Pulmonary artery endothelial cell (primary cell): ENCODE measurements at regions not wholly inside any gene's neighbourhood (a gene's known extent, or its start where the extent isn't known, plus 50 kb on each side); places are given as distances from the start of the nearest gene placed in this dataset.
"Not testable (repeated sequence)": the region's sequence is repeated elsewhere in the genome, so short reads cannot be mapped to it uniquely, and the experiment has no call there.

ENCODE experiments used
- DNase-seq: peaks from one replicate; pipeline ENCODE4 v3.0.0-alpha.2; 2011; ENCODE audit warnings: low read depth, low spot score

DNA sequence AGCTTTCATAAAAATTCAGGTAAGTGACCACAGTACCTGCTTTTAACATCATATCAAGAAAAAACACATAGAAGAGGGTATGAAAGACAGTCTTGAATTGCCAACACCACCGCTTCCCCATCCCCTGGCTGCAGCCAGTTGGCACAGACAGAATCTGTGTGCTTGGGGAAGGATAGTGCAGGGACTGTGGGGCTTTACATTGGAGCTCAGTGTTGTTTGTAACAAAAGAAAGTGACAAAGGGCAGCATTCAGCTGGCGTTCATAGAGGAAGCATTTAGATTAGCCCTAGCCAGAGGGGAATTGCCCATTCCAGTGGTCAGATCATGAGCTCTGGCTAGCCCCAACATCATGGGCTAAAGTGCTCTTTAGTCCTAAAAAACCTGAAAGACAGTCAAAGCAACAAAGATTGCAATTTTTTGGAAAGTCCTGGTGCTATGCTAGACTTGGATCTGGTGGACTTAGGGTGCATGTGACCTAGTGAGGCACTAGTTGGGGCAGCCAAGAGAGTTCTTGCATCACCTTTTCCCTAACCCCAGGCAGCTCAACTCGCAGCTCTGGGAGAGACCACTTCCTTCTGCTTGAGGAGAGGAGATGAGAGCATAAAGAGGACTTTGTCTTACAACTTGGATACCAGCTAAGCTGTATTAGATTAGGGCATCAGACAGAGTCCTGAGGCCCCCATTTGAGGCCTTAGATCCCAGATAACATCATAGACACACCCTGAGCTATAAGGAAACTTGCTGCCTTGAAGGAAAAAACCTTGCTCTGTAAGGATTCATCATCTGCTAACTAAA lies 1602.4 kb upstream of the ADGRL3 start:
- DNase-seq = no peak

- DNase-seq = no peak
Measured at GRCh38 chr4:59598330-59598618, 1601.9 kb upstream of the ADGRL3 start.

GRCh38 chr4:59608466-59608865 lies 1591.7 kb upstream of the ADGRL3 start:
- DNase-seq = no peak

DNA sequence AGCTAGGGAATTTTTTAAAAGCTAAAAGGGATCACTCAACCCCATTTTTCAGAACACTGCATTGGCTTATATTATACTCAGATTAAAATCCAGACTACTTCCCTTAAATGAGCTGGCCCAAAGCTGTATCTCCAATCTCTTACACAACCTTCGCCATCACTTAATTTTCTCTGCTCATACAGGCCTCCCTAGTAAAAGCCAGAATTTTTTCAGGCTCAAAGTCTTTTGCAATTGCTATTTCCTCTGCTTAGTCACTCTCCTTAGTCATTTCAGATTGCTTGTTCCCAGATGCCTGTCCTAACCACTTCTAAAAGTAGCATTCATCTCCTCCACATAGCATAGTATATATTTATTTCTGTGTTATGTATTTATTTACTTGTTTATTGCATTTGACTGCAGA lies 1587.9 kb upstream of the ADGRL3 start:
- DNase-seq = no peak

DNA sequence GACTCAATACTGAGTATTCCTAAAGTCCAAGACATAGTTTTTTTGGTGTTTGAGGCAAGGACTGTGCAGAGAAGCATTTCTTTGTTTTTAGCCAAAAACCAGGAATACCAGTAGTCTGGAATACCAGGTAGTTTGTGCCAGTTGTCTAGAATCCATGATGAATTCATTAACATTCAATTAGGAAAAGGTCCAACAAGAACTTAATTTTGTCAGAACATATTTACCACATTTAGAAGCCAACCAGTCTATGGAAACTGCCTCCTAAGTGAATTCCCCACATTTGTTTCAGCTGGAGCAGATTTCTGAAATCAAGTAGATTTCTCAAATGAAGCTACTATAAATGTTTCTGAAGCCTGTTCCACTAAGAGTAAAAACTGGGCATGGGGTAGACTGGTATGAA lies 1584.8 kb upstream of the ADGRL3 start:
- no peak for DNase-seq

DNA sequence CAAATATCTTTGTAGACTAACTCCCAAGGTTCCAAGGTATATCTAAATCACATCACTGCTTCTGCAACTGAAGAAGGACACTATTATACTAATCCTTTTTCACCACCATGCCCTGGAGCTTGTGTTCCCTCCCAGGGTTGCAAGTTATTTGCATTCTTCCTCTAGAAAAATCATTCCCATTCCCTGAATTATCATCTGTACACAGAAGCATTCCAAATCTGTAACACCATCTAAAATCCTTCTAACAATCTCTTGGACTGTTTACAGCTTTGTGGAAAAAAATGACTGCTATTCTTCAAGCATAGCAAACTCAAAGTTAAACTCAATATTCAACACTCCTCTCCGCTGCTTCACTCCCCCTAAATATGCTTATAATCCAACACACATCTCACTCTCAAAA lies 1570.8 kb upstream of the ADGRL3 start:
- DNase-seq = no peak

DNA sequence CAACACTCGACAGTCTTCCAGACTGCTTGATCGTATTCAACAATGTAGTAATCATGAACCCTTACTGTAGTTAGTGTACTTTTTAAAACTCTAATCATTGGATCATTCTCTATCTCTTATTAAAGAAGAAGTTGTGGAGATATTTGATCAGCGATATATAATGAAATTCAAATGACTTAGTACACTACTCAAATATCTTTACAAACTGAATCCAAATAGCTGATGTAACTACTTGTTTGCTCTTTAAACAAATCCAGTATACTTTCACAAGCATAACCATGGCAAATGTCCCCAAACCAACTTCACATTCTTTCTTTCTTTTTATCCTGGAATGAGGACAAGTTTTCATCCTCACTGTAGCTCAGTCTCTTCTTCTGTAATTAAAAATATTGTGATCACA lies 1569.9 kb upstream of the ADGRL3 start:
- no peak for DNase-seq

DNA sequence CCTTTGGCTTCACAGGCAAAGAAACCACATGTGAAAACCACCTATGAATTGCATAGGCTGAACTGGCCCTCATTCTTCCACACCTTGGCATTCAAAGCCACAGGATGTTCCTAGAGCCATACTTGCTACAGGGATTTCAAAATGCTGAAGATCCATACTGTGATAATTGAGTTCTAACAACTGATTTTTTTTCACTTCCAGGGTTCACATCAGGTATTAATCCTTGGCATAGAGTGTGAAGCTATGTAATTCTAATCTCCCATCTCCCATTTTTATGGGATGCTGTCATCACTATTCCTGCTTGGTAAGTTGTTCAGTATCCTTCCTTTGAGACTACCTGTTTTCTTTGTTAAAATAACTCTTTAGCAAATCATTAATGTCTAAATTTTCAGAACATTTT lies 1569.2 kb upstream of the ADGRL3 start:
- DNase-seq = no peak

DNA sequence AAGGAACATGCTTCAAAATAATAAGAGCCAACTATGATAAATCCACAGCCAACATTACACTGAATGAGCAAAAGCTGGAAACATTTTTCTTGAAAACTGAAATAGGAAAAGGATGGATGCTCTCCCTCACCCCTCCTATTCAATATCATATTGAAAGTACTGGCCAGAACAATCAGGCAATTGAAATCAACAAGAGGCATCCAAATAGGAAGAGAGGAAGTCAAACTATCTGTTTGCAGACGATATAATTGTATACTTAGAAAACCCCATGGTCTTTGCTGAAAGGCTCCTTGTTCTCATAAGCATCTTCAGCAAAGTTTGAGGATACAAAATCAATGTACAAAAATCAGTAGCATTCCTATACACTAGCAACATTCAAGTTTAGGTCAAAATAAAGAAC lies 1562.5 kb upstream of the ADGRL3 start:
- DNase-seq = no peak

- DNase-seq = no peak
Measured at GRCh38 chr4:59643682-59644081, 1556.4 kb upstream of the ADGRL3 start.

- no peak for DNase-seq
Measured at GRCh38 chr4:59644765-59645164, 1555.4 kb upstream of the ADGRL3 start.

DNA sequence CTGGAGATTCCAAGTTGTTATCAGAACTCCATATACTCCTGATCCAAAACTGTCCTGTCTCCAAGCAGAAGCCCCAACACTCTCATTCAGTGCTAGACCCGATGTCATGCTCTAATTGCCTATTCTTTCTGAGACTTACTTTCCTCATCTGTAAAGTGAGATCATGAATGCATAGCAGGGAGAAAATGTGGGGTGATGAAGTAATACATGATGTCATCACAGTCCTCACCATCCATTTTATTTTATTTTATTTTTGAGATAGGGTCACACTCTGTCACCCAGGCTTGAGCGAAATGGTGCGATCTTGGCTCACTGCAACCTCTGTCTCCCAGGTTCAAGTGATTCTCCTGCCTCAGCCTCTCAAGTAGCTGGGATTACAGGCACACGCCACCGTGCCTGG lies 1554.0 kb upstream of the ADGRL3 start:
- no peak for DNase-seq

- no peak for DNase-seq
Measured at GRCh38 chr4:59647011-59647410, 1553.1 kb upstream of the ADGRL3 start.

DNA sequence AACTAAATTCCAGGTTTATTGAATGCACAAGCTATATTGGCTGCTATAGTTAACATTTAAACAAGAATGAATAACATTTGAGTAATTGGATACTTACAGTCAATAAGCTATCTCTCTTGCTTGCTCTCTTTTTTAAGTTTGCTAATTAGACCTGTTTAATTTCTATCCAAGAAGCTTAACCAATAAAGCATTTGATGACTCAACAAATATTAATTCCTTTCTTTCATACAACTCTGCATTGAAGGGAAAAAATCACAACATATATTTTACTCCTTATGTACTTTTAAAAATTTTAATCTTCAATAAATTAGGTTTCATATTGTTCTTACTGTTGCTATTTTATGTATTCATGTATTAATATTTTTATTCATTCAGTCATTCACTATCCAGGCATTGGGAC lies 1552.6 kb upstream of the ADGRL3 start:
- DNase-seq = no peak

DNA sequence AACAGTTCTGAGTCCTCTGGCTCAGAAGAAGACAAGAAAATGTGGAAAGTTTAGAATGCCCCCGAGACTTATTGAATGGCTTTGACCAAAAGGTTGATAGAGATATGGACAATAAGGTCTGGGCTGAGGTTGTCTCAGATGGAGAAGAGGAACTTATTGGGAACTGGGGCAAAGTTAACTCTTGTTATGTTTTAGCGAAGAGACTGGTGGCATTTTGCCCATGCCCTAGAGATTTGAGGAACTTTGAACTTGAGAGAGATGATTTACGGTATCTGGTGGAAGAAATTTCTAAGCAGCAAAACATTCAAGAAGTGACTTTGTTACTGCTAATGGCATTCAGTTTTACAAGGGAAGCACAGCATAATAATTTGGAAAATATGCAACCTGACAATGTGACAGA lies 1549.3 kb upstream of the ADGRL3 start:
- DNase-seq = no peak

DNA sequence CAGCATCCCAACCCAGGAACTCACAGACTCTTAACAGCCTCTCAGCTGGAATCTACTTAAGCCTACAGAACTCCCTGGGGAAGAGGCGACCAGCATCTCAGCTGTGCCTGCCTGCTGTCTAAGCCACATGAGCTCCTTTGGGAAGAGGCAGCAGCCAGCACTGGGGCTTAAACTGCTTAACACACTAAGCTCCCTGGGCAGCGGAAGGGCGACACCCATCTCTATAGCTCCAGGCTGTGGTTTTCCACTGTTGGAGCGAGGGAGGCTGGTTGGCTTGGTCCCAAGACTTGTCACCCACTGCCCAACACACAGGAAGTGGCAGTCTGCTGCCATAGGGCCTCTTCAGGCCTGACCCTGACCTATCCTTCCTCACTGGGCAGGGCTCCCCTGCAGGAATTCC lies 1544.1 kb upstream of the ADGRL3 start:
- DNase-seq = no peak

- DNase-seq = no peak
Measured at GRCh38 chr4:59664771-59665170, 1535.4 kb upstream of the ADGRL3 start.

DNA sequence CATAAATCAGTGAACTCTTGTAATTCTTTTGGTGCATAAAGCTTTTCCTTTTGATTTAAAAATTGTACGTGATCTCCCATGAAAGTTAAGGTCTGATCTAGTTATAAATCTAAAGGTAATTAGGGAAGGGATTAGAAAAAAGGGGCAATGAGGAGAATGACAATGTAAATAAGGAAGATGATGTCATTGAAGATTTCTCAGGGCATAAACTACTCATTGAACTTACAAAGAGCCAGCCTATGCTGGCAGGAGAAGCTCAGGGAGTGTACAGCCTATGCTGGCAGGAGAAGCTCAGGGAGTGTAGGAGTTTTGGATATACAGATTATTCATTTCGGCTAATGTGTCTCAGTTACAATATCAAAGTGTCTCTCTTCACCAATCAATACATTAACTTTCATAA lies 1533.5 kb upstream of the ADGRL3 start:
- no peak for DNase-seq

- no peak for DNase-seq
Measured at GRCh38 chr4:59671037-59671436, 1529.1 kb upstream of the ADGRL3 start.

GRCh38 chr4:59676389-59676788 lies 1523.7 kb upstream of the ADGRL3 start:
- DNase-seq = no peak

GRCh38 chr4:59676992-59677391 lies 1523.1 kb upstream of the ADGRL3 start:
- DNase-seq = not testable (repeated sequence)

DNA sequence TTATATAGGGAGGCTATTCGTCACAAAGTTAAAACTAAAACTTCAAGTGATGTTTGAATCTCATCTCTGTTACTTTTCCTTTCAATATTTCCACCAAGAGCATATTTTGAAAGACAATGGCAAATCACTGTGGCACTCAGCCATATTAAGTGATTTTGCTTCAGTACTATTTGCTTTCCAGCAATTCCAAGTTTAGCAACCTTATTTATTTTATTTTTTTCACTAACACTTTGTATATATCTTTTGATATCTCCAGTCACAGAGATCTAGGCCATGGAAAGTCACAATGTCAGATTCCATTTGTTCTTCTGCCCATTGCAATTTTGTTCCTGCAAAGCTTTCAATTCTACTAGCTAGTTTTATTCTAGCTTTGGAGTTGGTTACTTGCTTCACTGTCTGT lies 1514.5 kb upstream of the ADGRL3 start:
- no peak for DNase-seq

DNA sequence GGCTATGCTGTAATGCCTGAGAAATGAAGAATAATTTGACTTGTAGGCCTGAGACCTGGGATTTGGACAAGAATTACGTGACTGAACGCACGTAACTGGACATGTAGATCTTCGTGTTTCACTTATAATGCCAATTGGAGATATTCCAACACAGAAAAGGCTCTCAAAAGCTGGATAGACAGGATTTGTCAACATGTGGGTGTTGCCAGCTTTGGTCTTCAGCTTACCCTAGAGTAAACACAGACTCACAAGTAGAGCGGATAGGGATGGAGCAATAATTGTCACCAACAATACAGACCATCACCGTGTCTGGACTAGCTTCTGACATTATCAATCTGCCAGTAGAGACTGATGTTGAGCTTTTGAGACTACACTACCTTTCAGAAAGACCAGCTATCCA lies 1511.0 kb upstream of the ADGRL3 start:
- no peak for DNase-seq
